CMK (cell line): ENCODE measurements at regions not wholly inside any gene's neighbourhood (a gene's known extent, or its start where the extent isn't known, plus 50 kb on each side); places are given as distances from the start of the nearest gene placed in this dataset.
"Not testable (repeated sequence)": the region's sequence is repeated elsewhere in the genome, so short reads cannot be mapped to it uniquely, and the experiment has no call there.

Source experiments
- DNase-seq: peaks from one replicate; pipeline ENCODE4 v3.0.0-alpha.2; 2010; ENCODE audit warnings: low read depth

DNA sequence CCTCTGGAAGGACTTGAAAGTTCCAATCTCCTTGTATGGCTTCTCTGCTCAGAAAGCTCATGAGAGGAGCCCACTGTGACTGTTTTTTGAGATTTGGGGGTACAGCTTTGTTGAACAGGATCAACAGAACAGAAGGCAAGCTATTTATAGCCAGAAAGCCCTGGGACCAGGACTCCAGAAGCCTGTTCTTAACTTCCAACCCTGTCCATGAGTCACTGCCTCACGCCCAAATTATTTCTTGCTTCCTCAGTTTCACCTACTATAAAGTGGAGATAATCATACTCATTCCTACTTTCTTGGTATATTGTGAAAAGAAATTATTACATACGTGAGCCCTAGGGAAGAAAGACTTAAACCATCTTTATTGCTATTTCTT lies 100.9 kb upstream of the MARCKS start:
- no peak for DNase-seq

DNA sequence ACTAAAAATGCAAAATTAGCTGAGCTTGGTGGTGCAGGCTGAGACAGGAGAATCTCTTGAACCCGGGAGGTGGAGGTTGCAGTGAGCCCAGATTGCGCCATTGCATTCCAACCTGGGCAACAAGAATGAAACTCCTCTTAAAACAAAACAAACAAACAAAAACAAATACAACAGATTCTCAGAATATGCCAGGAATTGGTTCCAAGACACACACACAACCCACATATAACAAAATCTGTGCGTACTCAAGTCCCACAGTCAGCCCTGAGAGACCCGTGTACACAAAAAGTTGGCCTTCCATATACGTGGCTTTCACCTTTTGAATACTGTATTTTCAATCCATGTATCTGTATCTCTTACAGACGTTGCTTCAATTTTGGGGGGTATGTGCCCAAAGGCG lies 98.9 kb upstream of the MARCKS start:
- DNase-seq = no peak

DNA sequence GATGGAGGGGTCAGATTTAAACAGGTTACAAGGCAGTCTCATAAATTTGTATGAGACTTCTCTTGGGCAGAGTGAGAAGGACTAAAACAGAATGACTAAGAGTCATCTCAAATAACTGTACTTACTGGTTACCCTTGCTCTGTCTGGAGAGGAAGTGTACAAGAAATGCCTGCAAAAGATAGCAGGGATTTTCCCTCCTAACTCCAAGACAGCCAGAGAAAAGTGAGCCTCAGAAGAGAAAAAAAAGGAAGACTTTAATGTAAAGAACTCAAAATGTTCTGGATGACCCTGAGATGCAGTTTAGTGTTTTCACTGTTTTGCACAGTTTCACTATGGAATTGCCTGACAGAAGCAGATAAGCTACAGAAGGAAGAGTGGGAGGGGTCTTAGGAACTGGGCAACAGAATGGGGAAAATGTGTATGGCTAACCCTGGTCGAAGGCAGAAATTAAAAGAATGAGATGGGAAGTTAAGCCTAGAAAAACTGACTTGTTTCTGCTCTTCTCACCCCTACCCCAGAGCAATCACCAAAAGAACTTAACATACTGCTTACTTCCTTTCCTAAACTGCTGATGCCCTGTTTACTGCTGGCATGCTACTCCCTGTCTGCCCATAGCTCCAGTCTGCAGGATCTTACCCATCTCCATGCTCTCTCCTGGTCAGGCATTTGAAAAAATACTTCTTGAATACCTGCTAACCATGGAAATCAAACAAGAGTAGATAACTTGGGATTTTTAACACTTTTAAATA lies 98.1 kb upstream of the MARCKS start:
- peak; percentile 8 for DNase-seq

DNA sequence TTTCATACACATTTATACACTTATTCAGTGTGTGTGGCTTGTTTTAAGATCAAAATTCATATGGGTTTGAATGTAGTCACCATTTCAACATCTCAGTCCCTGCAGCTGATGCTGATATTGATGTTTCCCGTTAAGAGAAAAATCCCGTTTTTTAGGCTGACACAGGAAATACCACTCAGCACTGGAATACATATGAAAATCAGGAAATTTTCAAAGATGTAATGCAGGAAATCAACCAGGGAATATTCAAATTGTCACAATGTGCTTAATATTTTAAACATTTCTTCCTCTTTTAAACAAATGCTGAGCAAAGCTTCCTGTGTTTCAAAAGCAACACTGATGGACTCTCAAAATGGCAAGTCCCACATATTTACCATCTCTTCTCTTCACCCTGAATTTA lies 94.5 kb upstream of the MARCKS start:
- DNase-seq = no peak

DNA sequence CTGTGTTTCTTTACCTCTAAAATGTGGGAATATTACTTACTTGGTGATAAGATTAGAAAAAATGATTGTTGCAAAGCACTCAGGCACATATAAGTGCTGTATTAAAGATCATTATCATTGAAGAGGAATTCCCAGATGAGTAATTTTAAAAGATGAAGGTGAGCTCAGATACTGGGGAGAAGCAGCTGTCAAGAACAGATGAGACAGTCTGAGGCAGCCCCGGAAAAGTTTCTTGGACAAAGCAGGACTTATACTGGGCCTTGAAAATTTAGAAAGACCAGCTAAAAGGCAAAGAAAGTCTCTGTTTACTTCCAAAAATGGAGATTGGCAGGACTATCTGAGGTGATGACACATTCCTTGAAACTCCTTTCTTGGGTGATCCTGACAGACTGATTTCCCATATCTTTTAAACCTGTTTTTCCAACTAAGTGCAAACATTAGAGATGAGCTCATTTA lies 93.8 kb upstream of the MARCKS start:
- DNase-seq = no peak

DNA sequence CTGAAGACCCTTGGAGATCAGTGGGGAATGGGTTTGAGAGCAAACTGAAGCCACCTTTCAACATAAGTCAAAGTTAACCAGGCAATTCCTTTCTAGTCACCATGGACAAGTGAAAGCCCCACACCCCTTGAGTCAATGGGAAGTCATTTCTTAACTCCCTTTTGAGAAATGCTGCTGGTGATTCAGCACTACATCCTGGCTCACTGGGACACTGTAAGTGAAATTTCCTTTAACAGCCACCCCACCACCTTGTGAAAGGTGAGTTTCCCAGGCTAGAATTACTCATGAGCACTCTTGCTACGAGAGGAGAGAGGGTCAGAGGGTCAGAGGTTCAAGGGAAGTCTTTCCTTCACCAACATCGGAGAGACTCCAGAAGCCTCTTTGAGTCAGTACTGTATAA lies 93.3 kb upstream of the MARCKS start:
- no peak for DNase-seq

DNA sequence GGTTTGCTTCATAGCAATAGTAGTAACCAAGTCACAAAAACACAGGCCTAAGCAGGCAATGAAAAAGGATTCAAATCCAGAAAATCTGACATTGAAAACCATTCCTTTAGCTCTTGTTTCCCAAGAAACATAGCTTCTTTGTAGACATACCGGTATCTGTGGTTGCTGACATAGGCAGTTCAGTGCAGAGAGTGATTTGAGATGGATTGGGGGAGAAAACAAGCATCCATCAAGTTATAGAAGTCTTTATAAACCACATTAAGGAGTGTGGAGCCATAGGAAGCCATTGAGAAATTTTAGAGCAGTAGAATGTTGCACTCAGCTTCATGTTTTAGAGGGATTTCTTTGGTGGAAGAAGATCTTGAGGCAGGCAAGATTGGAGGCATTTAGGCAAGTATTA lies 91.2 kb upstream of the MARCKS start:
- no peak for DNase-seq

DNA sequence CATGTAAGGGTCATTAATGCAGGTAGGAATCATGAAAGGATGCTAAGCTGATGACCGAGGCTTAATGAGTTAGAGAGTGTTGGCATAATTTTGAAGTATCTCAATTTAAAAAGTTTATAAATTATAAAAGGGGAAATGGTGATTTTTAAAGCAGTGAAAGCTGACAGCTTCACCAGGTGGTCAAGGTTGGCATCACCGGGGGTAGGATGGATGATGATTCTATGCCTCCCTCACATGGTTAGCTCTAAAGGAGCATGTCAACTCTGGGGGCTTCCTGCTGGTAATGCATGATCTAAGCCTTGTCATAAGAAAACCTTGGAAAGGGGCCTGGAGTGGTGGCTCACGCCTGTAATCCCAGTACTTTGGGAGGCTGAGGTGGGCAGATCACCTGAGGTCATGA lies 89.2 kb upstream of the MARCKS start:
- no peak for DNase-seq

DNA sequence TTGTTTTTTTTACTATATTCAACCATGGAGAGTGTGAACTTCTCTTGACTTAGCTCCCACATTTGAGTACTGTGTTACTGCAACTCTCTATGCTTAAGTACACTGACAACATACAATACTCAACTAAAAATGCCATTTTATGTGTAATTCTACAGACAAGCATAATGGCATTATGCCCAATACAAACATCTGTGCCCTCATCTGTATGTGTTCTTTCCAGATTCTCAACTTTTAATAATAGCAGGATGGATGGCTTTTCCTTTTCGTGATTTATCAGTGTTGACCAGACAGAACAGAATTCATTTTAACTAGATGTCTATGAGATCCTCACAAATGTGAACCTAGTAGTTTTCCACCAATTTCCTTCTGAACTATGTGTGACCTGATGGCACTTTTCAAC lies 84.2 kb upstream of the MARCKS start:
- no peak for DNase-seq

DNA sequence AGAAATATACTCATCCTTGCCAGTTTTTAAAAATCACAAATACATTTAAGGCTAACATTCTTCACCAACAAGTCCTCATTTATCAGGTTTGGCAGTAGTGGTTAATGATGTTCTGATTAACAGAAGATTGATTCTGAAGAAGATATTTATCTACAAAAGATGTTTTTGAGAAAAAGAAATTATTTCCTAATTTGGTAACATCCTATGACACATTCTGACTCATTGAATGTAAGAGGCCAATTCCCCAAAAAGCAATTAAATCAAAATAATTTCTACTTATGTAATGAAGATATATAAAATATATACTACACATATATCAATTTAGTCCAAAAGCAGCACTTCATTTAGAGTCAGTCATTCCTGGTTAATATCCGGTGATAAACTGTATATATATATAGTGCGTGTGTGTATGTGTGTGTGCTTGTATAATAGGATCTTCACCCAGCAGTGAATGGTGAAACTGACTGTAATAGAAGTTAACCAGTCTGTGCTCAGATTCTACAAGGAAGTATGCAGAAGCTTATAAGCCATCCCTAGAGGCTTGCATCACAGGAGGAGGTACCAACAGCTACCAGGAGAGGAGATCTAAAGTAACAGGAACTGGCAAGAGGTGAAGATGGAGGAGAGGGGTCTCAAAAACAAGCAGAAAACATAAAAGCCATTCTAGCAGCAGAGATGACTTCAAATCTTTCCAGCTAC lies 82.9 kb upstream of the MARCKS start:
- DNase-seq = no peak

DNA sequence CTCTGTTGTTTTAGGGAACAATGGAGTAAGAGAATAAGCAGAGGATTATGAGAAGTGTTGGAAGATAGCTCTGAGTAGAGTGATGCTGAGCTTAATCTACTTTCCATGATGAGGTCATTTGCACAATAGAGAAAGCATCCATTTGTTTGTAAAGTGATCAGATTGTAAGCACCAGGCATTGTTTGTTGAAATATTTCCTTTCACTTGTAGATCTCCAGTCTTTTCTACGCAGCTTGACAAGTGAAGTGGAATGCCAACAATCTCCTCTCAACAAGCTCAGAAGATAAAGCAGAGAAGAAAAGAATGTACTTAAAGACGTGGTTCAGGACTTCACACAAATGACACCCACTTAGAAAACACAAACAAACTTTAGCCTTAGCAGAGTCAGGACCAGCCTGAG lies 80.1 kb upstream of the MARCKS start:
- no peak for DNase-seq

DNA sequence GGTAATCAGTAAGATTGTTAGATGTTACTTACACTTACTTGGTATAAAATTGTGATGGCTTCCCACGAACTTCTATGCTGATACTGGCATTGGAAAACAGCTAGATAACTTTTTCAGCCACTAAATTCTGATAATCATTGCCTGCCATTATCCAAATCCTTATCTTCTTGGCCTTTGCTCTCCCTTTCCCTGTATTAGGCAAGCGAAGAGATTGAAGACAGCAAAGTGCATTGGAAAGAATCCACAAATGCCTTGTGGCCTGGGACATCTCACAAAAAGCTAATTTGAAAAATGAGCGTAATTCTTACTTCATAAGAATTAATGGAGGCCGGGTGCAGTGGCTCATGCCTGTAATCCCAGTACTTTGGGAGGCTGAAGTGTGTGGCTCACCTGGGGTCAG lies 79.5 kb upstream of the MARCKS start:
- DNase-seq = no peak

DNA sequence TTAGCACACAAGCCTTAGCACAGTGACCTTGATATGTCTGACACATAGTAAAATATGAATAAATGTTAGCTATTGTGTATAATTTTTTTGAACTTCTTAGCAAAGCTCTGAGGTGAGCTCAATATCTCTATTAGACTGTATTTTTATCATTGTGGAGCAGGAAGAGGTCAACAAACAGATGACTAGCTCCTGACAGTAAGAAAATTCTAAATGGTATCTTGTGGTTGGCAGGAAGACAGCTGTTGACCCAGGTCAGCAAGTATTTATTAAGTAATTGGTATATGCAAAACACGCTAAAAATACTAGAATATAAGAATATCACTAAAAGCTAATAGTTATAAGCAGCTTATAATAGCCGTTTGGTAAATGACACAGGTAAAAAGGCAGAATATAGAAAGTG lies 77.5 kb upstream of the MARCKS start:
- DNase-seq = no peak

DNA sequence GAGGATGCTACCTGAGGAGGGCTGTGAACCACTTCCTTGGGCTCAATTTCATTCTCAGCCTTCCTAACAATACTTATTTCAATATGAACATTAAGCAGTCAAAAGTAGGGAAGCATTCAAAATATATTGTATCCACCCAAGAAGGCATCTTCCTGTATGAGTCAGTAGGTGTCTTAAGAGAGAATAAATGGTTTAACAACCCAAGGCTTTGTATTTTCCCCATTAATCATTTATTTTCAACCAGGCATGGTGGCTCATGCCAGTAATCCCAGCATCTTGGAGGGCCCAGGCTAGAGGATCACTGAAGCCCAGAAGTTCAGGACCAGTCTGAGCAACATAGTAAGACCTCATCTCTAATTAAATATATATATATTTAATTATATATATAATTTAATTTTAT lies 74.5 kb upstream of the MARCKS start:
- DNase-seq = no peak

DNA sequence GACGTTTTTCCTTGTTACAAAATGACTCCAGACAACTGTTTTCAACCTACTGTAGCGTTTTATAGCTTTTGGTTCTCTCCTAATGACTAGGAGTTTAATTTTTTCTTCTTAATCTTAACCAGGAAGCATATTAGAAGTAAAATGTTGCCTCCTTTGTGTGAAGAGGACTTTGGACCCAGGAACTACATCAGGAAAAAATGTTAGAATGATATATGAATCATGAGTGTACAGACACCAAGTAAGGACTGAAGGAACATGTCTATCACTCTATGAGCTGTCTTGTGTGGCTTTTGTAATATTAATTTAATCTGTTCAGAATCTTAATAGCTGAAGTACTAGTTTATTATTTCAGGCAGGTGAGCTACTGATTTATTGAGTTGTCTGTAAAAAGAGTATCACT lies 71.0 kb upstream of the MARCKS start:
- DNase-seq = no peak

DNA sequence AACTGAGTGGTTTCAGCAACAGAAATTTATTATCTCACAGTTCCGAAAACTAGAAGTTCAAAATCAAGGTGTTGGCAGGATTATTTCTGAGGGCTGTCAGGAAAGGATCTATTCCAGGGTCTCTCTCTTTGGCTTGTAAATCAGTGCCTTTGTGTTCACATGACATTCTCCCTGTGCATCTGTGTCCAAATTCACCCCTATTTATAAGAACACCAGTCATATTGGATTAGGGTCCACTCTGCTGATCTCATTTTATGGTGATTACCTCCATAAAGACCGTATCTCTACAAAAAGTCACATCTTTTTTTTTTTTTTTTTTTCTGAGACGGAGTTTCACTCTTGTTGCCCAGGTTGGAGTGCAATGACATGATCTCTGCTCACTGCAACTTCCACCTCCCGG lies 68.6 kb upstream of the MARCKS start:
- DNase-seq = no peak

DNA sequence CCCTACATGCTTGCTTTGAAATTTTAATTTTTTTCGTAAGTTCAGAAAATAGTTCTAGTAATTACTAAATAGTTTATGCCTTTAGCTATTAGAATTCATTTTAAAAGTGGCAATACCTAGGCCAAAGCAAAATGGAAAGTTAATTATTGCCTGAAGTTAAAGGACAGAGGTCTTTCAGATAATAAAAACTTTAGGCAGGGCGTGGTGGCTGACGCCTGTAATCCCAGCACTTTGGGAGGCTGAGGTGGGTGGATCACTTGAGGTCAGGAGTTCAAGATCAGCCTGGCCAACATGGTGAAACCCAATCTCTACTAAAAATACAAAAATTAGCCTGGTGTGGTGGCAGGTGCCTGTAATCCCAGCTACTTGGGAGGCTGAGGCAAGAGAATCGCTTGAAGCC lies 65.9 kb upstream of the MARCKS start:
- not testable (repeated sequence) for DNase-seq

DNA sequence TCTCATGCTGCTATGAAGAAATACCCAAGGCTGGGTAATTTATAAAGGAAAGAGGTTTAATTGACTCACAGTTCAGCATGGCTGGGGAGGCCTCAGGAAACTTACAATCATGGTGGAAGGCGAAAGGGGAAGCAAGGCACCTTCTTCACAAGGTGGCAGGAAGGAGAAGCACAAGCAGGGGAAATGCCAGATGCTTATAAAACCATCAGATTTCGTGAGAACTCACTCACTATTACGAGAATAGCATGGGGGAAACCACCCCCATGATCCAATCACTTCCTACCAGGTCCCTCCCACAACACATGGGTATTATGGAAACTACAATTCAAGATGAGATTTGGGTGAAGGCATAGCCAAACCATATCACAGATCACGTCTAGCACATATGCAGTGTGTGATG lies 61.8 kb upstream of the MARCKS start:
- not testable (repeated sequence) for DNase-seq

DNA sequence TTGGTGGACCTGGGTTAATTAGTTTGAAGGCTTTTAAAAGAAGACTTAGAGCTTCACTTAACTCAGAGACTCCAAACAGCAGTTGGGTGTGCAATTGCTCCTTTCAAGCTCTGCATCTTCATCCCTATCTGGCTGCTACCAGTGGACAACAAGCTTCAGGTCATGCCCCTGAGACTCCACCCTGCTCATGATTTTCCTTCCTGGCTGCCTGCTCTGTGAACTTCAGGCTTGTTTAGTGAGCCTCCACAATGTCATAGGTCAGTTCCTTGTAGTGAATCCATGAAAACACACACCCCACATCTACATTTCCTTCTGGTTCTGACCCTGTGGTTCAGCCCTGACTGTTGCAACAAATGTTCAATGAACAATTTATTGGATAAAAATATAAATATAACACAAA lies 61.1 kb upstream of the MARCKS start:
- no peak for DNase-seq

DNA sequence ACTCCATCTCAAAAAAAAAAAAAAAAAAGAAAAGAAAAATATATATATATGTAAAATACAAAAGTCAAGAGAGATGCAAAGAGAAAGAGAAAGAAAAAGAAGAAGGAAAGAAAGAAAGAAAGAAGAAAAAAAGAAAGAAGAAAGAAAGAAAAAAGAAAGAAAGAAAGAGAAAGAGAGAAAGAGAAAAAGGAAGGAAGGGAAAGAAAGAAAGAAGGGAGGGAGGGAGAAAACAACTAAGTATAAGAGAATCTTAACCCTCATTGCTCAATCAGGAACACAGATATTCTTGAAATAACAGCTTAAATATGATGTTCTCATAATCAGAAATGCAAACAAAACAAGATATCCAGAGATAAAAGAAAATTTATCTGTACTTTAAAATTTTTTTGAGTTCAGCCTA lies 54.4 kb upstream of the MARCKS start:
- DNase-seq = no peak

DNA sequence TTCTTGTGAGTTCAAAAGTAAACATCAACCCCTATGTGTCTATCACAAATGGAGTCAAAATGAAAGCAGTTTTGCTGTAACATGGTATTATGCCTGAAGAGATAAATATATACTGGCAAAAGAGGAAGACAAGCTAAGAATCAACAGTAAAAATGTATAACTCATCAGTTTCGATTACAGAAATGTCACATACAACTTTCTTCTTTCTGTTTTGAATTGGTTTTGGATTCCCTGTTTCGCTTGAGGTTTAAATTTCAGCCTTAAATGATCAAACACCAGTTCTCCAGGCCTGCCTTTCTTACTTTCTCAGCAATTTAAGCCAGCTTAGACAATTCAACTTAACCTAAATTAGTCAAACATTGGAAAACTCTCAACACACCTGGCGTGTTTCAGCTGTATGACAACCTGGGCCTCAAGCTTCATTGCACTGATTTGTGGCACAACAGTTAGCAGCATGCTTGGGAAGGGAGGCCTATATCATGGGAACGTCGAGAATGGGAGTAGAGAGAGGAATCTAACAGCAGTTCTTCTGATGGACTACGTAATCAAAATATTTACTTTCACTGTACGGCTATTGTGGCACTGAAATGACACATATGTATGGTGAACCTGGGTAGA lies 51.9 kb upstream of the MARCKS start:
- no peak for DNase-seq

DNA sequence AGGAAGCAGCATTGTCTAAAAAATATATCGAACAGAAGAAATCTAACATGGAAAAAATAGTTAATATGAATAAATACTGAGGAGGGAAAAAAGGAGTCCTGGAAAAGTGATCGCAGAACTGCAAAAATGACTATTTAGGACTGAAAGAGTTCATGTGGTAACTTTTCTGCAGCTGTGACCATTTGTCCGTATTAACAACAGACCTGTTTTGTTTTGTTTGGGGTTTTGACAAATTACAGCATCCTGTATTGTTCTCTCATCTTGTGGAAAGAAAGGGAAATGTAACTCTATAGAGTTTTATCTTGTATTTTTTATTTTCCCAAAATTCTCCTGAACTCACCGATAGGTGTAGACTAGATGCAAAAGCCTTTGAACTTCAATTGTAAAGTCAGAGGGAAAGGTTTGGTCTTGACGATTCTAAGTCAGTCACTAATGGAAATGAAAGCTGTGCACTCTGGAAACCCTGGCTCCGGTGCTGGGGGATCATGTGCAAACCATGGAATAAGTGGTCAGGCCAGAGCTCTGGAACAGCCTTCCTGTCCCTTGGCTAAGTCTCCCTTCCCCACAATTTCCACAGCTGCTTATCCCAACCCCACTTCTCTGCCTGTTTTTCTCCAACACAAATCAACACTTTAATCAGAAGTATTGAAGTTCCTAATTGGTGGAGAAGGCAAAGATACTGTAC lies 51.2 kb upstream of the MARCKS start:
- DNase-seq = no peak
